Lower leg skin (tissue), 4 donors: ENCODE measurements at regions not wholly inside any gene's neighbourhood (a gene's known extent, or its start where the extent isn't known, plus 50 kb on each side); places are given as distances from the start of the nearest gene placed in this dataset.

Source experiments
- DNase-seq, 2 donors: peaks; one replicate each; pipeline ENCODE4 v3.0.0-alpha.2; 2019; ENCODE audit warnings: low spot score in 2 of 2
- H3K4me3 ChIP-seq: fragments of 200-600 bp; sonication (generic); 2 replicates; pipeline ENCODE4 v1.5.1; 2017; ENCODE audit warnings: mild to moderate bottlenecking, low read depth; ENCODE audit not compliant: poor library complexity, severe bottlenecking
- POLR2A ChIP-seq, 2 donors: fragments of 450-650 bp; IDR thresholded peaks; one replicate each; pipeline ENCODE4 v1.6.1; 2016 to 2017; ENCODE audit warnings: antibody characterized with exemption in 2 of 2, mild to moderate bottlenecking in 1 of 2, moderate library complexity in 1 of 2
- WGBS, 2 donors: methylation state at CpG; one replicate each; pipeline ENCODE4 v1.1.5; 2018; 5-methylcytosine and 5-hydroxymethylcytosine counted together
- intact Hi-C: fragments of 100-400 bp; cut with DNase I; formaldehyde crosslinking; loops from one replicate; pipeline ENCODE4 v1.15.0; 2023; ENCODE audit warnings: low total_unique reads
- TF ChIP-seq, protein P1 (sequence below), 3 donors: fragments of 450-650 bp; IDR thresholded peaks; one replicate each; pipeline ENCODE4 v1.5.1; 2016; ENCODE audit warnings: antibody characterized with exemption in 3 of 3, mild to moderate bottlenecking in 3 of 3, moderate library complexity in 2 of 3

GRCh38 chrX:98068024-98068580, 1184.4 kb downstream of the RPA4 start:
- H3K4me3 ChIP-seq: no peak overlapping the region
- intact Hi-C loops: no loop called here
- TF ChIP-seq, protein P1, sequence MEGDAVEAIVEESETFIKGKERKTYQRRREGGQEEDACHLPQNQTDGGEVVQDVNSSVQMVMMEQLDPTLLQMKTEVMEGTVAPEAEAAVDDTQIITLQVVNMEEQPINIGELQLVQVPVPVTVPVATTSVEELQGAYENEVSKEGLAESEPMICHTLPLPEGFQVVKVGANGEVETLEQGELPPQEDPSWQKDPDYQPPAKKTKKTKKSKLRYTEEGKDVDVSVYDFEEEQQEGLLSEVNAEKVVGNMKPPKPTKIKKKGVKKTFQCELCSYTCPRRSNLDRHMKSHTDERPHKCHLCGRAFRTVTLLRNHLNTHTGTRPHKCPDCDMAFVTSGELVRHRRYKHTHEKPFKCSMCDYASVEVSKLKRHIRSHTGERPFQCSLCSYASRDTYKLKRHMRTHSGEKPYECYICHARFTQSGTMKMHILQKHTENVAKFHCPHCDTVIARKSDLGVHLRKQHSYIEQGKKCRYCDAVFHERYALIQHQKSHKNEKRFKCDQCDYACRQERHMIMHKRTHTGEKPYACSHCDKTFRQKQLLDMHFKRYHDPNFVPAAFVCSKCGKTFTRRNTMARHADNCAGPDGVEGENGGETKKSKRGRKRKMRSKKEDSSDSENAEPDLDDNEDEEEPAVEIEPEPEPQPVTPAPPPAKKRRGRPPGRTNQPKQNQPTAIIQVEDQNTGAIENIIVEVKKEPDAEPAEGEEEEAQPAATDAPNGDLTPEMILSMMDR (IDR thresholded peaks at IDR 0.05): no peak
- TF ChIP-seq POLR2A (IDR thresholded peaks at IDR 0.05): no peak
- WGBS, 2 donors: 71 to 77% methylated on average over 3 of the region's 3 CpGs
- DNase-seq: no peak

GRCh38 chrX:98071331-98071730, 1187.6 kb downstream of the RPA4 start:
- WGBS, 2 donors: 25 to 42% methylated on average over 2 of the region's 2 CpGs
- intact Hi-C loops: no loop called here

DNA sequence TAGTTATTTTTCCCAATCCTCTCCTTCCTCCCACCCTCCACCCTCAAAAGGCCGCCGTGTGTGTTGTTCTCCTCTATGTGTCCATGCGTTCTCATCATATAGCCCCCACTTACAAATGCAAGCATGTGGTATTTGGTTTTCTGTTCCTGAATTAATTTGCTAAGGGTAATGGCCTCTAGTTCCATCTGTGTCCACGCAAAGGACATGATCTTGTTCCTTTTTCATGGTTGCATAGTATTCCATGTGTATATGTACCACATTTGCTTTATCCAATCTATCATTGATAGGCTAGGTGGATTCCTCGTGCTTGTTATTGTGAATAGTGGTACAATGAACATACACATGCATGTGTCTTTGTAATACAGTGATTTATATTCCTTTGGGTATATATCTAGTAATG, 1193.7 kb downstream of the RPA4 start:
- DNase-seq: no peak
- WGBS, 2 donors: 86 to 92% methylated on average over 5 of the region's 5 CpGs
- intact Hi-C loops: no loop called here
- H3K4me3 ChIP-seq: no peak overlapping the region
- TF ChIP-seq, protein P1 (IDR thresholded peaks at IDR 0.05): no peak
- TF ChIP-seq POLR2A (IDR thresholded peaks at IDR 0.05): no peak

More at GRCh38 chrX:98071331-98071730, 1187.6 kb downstream of the RPA4 start:
- TF ChIP-seq, protein P1 (IDR thresholded peaks at IDR 0.05): no peak
- TF ChIP-seq POLR2A (IDR thresholded peaks at IDR 0.05): no peak
- H3K4me3 ChIP-seq: no peak overlapping the region
- no peak for DNase-seq

DNA sequence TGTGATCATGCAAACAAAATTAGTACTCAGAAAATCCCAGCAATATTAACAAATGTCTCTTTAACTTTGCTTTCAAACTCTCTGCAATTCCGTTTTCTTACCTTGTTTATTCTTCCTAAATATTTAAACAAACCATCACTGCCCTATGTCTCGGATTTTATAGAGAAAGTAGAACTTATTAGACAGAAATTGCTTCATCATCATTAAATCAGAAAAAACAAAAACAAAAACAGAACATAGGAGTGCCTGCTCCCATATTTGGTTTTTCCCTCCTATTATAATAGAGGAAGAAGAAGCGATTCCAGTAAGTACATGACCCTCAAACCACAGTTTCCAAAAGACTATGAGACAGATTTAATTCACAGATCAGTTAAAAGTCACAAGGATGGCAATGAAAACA, 1228.0 kb downstream of the RPA4 start:
- 50 to 52% methylated on average over 3 of the region's 3 CpGs for WGBS, 2 donors
- no peak for TF ChIP-seq POLR2A (IDR thresholded peaks at IDR 0.05)
- TF ChIP-seq, protein P1 (IDR thresholded peaks at IDR 0.05): no peak
- no peak for DNase-seq
- intact Hi-C loops: no loop called here
- no peak overlapping the region for H3K4me3 ChIP-seq

GRCh38 chrX:98114021-98114420, 1230.3 kb downstream of the RPA4 start:
- intact Hi-C loops: no loop called here
- TF ChIP-seq, protein P1 (IDR thresholded peaks at IDR 0.05): no peak
- TF ChIP-seq POLR2A (IDR thresholded peaks at IDR 0.05): no peak
- H3K4me3 ChIP-seq: no peak overlapping the region
- DNase-seq: no peak
- WGBS, 2 donors: 48 to 62% methylated on average over 2 of the region's 2 CpGs

DNA sequence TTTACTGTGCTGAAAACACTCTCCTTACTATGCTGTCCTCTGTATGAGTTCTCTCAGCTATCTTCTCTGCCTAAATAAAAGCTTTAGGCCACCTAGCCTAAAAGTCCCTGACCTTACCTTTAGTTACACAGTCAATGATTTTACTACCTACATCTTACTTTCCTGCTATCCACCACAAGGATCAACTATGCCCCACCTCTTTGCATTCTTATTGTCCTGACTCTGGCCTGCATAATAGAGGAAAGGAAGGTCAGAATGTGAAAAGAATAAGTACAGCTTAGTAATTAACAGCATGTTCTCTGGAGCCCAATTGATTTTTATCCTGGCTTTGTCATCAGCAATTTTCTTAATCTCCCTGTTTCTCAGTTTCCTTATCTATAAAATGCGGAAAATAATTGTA, 1257.8 kb downstream of the RPA4 start:
- intact Hi-C loops: no loop called here
- WGBS, 2 donors: 88 to 96% methylated on average over 1 of the region's 1 CpG
- no peak for DNase-seq
- TF ChIP-seq, protein P1 (IDR thresholded peaks at IDR 0.05): no peak
- no peak for TF ChIP-seq POLR2A (IDR thresholded peaks at IDR 0.05)
- no peak overlapping the region for H3K4me3 ChIP-seq
